HFFc6 (cell line): ENCODE measurements at regions not wholly inside any gene's neighbourhood (a gene's known extent, or its start where the extent isn't known, plus 50 kb on each side); places are given as distances from the start of the nearest gene placed in this dataset.

Source experiments
- DNase-seq: peaks from one replicate; pipeline ENCODE4 v3.0.0-alpha.2; 2018
- H3K27ac Mint-ChIP-seq: 2 replicates; pipeline ENCODE4 v1.8.0; 2020; ENCODE audit warnings: mild to moderate bottlenecking, mixed read lengths
- H3K27me3 Mint-ChIP-seq: 2 replicates; pipeline ENCODE4 v1.8.0; 2021; ENCODE audit warnings: mild to moderate bottlenecking, moderate library complexity, mixed read lengths; ENCODE audit not compliant: insufficient read depth
- H3K36me3 Mint-ChIP-seq: 2 replicates; pipeline ENCODE4 v1.8.0; 2021; ENCODE audit warnings: low read depth, mixed read lengths
- H3K4me1 Mint-ChIP-seq: 2 replicates; pipeline ENCODE4 v1.8.0; 2020; ENCODE audit warnings: low read depth, mixed read lengths
- H3K4me3 Mint-ChIP-seq: 2 replicates; pipeline ENCODE4 v1.8.0; 2020; ENCODE audit warnings: mild to moderate bottlenecking, moderate library complexity, mixed read lengths
- H3K9me3 Mint-ChIP-seq: 2 replicates; pipeline ENCODE4 v1.8.0; 2020; ENCODE audit warnings: mild to moderate bottlenecking, mixed read lengths
- CTCF ChIP-seq: fragments of 200-600 bp; sonication (generic); IDR thresholded peaks from 2 replicates; pipeline ENCODE4 v1.5.0; 2021; ENCODE audit warnings: antibody characterized with exemption, mild to moderate bottlenecking

- no peak for DNase-seq
- H3K9me3 Mint-ChIP-seq, result no peaks in the 10 kb centered on the region
Observed at GRCh38 chr3:15851735-15852134, 54.0 kb upstream of the ANKRD28 start.

GRCh38 chr3:15858547-15859506, 61.0 kb upstream of the ANKRD28 start:
- Mint-ChIP-seq H3K9me3 (no peaks in the 10 kb centered on the region), H3K27me3 (no peaks in the 10 kb centered on the region), H3K27ac (peak overlapping the region; percentile 60; the same call in 1 of the 2 replicates), H3K36me3 (peaks cover 10% of the 10 kb centered on the region; the same call in 1 of the 2 replicates), H3K4me3 (peak overlapping the region; percentile 89), H3K4me1 (peaks cover 18% of the 10 kb centered on the region)
- no peak for DNase-seq
- no peak for TF ChIP-seq CTCF

More at GRCh38 chr3:15851735-15852134, 54.0 kb upstream of the ANKRD28 start:
- Mint-ChIP-seq H3K4me1 (no peaks in the 10 kb centered on the region), H3K36me3 (peaks cover 12% of the 10 kb centered on the region; the same call in 1 of the 2 replicates), H3K4me3 (no peak overlapping the region), H3K27ac (no peak overlapping the region), H3K27me3 (no peaks in the 10 kb centered on the region)
- no peak for TF ChIP-seq CTCF

- Mint-ChIP-seq H3K4me3 (peak overlapping the region; percentile 89), H3K36me3 (peaks cover 10% of the 10 kb centered on the region), H3K27ac (peak overlapping the region; percentile 65), H3K9me3 (no peaks in the 10 kb centered on the region), H3K27me3 (no peaks in the 10 kb centered on the region), H3K4me1 (peaks cover 18% of the 10 kb centered on the region)
- TF ChIP-seq CTCF, result no peak
- peak; percentile 57 for DNase-seq
Observed at GRCh38 chr3:15859507-15860013, 61.8 kb upstream of the ANKRD28 start.

GRCh38 chr3:15860014-15860934, 62.5 kb upstream of the ANKRD28 start:
- peak overlapping the region; percentile 93 for H3K4me3 Mint-ChIP-seq
- H3K27ac Mint-ChIP-seq, result peak overlapping the region; percentile 87
- peak; percentile 40 for DNase-seq
- no peak for TF ChIP-seq CTCF
- H3K27me3 Mint-ChIP-seq, result no peaks in the 10 kb centered on the region
- H3K9me3 Mint-ChIP-seq, result no peaks in the 10 kb centered on the region; the same call in 1 of the 2 replicates
- peaks cover 18% of the 10 kb centered on the region for H3K4me1 Mint-ChIP-seq
- peaks cover 17% of the 10 kb centered on the region for H3K36me3 Mint-ChIP-seq

- Mint-ChIP-seq H3K4me1 (peaks cover 18% of the 10 kb centered on the region), H3K9me3 (no peaks in the 10 kb centered on the region; the same call in 1 of the 2 replicates), H3K36me3 (peaks cover 18% of the 10 kb centered on the region), H3K27ac (peak overlapping the region; percentile 87), H3K4me3 (peak overlapping the region; percentile 93), H3K27me3 (no peaks in the 10 kb centered on the region)
- TF ChIP-seq CTCF, result no peak
- no peak for DNase-seq
Observed at GRCh38 chr3:15861163-15861562, 63.4 kb upstream of the ANKRD28 start.
